Prostate gland (tissue), 2 donors: ENCODE measurements at regions not wholly inside any gene's neighbourhood (a gene's known extent, or its start where the extent isn't known, plus 50 kb on each side); places are given as distances from the start of the nearest gene placed in this dataset.

Experiments
- DNase-seq: peaks from one replicate; pipeline ENCODE4 v3.0.0-alpha.2; 2019; ENCODE audit warnings: low spot score
- H3K27ac ChIP-seq, 2 donors: fragments of 200-600 bp; sonication (generic); 2 replicates each; pipeline ENCODE4 v1.5.1; 2017 to 2019
- H3K27me3 ChIP-seq: fragments of 200-600 bp; sonication (generic); replicated peaks from 2 replicates; pipeline ENCODE4 v1.5.1; 2019; ENCODE audit not compliant: insufficient read depth
- H3K36me3 ChIP-seq, 2 donors: fragments of 200-600 bp; sonication (generic); 1 replicate in 1 of 2; 2 replicates in 1 of 2; pipeline versions ENCODE4 v1.5.1 to v1.8.1; 2017 to 2019
- H3K4me1 ChIP-seq: fragments of 200-600 bp; sonication (generic); replicated peaks from 2 replicates; pipeline ENCODE4 v1.5.1; 2019
- H3K4me3 ChIP-seq, 2 donors: fragments of 200-600 bp; sonication (generic); 2 replicates each; pipeline ENCODE4 v1.5.1; 2017 to 2019
- H3K9me3 ChIP-seq: fragments of 200-600 bp; sonication (generic); 2 replicates; pipeline ENCODE4 v1.5.1; 2017
- POLR2A ChIP-seq: fragments of 450-650 bp; IDR thresholded peaks from one replicate; pipeline ENCODE4 v1.6.1; 2016; ENCODE audit warnings: antibody characterized with exemption, mild to moderate bottlenecking
- POLR2AphosphoS5 ChIP-seq: sonication (generic); formaldehyde crosslinking; IDR thresholded peaks from one replicate; pipeline ENCODE4 v1.6.1; 2017; ENCODE audit warnings: antibody characterized with exemption
- WGBS: methylation state at CpG from one replicate; pipeline ENCODE4 v1.1.5; 2018; 5-methylcytosine and 5-hydroxymethylcytosine counted together
- intact Hi-C: fragments of 100-400 bp; cut with DNase I; formaldehyde crosslinking; loops from one replicate; pipeline ENCODE4 v1.14.2; 2022
- TF ChIP-seq, protein P1 (sequence below), 4 experiments: fragments of 200-600 bp in 2 of 4; fragments of 450-650 bp in 2 of 4; sonication (generic) in 2 of 4; IDR thresholded peaks; 1 replicate in 3 of 4; 2 replicates in 1 of 4; pipeline ENCODE4 v1.5.1; 2016 to 2019; ENCODE audit warnings: antibody characterized with exemption in 4 of 4, mild to moderate bottlenecking in 2 of 4, moderate library complexity in 2 of 4

DNA sequence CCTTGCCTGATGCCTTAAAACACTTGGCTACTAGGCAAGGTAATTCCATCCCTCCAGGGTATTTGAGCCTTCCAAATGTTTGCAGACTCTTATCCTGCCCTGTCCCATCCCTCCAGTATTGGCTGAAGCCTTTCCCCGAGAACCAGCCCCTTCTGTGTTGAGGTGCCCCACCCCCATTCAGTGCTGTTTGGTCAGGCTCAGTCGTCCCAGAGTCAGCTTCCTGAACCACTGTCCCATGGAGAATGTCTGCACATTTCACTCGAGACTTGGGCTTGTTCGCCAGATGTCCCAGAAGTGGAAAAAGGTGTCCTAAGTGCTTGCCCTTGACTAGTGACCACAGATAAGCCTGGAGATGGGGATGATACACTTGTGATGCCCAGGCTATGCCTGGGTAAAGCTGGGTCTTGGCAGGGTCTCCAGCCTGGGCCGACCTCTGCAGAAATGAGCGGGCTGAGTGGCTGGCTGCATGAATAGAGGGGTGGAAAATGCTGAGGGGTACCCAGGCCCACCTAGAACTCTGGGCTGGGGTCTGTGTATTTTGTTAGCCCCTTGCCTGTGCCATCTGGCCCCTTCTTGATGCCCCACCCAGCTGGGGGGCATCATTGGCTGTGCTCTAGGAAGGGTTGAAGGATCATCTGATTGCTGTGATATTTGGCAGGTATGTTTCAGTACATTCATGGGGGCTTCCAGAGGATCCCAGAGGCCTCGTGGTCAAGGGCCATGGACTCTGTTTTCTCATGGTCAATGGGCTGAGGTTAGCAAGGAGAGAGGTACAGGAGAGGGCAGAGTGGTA lies 178.4 kb downstream of the MACROH2A1 start:
- DNase-seq: no peak
- H3K4me3 ChIP-seq: no peak overlapping the region
- intact Hi-C loops: no loop called here

DNA sequence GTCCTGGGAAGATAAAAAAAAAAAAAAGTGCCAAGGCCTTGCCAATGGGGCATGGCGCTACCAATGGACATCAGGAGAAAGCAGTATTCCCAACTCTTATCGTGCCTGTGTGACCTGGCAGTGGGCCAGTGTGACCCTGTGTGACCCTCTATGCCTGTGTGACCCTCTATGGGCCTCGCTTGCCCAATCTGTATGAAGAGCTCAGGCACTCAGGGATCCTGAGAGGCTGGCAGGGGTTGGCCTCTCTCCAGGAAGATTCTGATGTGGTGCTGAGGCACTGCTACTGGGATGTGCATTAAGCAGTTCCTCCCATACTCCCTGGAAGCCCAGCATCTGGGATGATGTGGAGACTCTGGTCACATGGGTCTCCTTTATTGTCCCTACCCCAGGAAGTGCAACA lies 179.2 kb downstream of the MACROH2A1 start:
- Histone ChIP-seq H3K27ac (no peak overlapping the region), H3K9me3 (no peaks in the 10 kb centered on the region), H3K4me3 (no peak overlapping the region), H3K27me3 (no peaks in the 10 kb centered on the region), H3K4me1 (no peaks in the 10 kb centered on the region), H3K36me3 (no peaks in the 10 kb centered on the region)
- TF ChIP-seq POLR2A: no peak
- DNase-seq: no peak
- intact Hi-C loops: no loop called here
- 88% methylated on average over 3 of the region's 3 CpGs for WGBS

More for the DNA sequence above, 178.4 kb downstream of the MACROH2A1 start:
- Histone ChIP-seq H3K27me3 (no peaks in the 10 kb centered on the region), H3K9me3 (no peaks in the 10 kb centered on the region), H3K4me1 (no peaks in the 10 kb centered on the region), H3K36me3 (no peaks in the 10 kb centered on the region), H3K27ac (no peak overlapping the region)
- no peak for TF ChIP-seq POLR2A
- no peak for TF ChIP-seq POLR2AphosphoS5
- TF ChIP-seq, protein P1, sequence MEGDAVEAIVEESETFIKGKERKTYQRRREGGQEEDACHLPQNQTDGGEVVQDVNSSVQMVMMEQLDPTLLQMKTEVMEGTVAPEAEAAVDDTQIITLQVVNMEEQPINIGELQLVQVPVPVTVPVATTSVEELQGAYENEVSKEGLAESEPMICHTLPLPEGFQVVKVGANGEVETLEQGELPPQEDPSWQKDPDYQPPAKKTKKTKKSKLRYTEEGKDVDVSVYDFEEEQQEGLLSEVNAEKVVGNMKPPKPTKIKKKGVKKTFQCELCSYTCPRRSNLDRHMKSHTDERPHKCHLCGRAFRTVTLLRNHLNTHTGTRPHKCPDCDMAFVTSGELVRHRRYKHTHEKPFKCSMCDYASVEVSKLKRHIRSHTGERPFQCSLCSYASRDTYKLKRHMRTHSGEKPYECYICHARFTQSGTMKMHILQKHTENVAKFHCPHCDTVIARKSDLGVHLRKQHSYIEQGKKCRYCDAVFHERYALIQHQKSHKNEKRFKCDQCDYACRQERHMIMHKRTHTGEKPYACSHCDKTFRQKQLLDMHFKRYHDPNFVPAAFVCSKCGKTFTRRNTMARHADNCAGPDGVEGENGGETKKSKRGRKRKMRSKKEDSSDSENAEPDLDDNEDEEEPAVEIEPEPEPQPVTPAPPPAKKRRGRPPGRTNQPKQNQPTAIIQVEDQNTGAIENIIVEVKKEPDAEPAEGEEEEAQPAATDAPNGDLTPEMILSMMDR (IDR thresholded peaks at IDR 0.05): no peak
- WGBS: 96% methylated on average over 7 of the region's 7 CpGs

DNA sequence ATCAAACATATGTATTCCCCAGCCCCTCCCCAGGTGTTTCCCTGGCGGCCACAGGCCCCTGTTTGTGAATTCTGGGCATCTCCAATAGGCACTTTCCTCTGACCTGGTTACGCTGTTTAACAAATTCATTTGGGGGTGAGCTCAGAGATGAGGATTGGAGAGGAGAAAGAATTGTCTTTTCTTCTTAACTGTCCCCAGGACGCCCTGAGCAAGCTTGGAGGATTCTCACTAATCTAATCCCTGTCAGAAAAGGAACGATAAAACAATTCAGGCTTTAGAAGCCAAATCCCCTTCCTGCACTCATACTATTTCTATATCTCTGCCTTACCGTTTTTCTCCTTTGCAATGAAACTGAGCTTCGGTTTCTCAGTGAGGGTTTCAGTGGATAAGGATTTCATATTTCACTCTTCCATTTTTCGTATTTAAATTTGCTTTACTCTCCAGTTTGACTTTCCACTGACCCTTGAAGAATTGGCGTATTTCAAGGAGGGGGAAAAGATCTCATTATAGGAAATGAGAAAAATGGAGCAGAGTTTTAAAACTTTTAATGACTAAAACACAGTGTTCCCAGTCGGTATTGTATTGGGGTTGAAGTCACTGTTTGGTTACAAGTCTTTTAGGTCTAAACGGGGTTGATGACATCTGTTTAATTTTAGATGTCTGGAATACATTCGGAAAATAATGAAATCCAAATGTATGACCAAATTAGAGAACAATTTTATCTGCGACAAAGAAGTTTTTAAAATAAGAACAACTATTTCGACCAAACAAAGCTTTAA lies 180.1 kb downstream of the MACROH2A1 start:
- intact Hi-C loops: no loop called here
- Histone ChIP-seq H3K27me3 (no peaks in the 10 kb centered on the region), H3K9me3 (no peaks in the 10 kb centered on the region), H3K4me3 (no peak overlapping the region), H3K36me3 (no peaks in the 10 kb centered on the region), H3K27ac (no peak overlapping the region), H3K4me1 (no peaks in the 10 kb centered on the region)
- 72% methylated on average over 13 of the region's 13 CpGs for WGBS
- TF ChIP-seq, protein P1 (IDR thresholded peaks at IDR 0.05): no peak
- TF ChIP-seq POLR2A (no peak), POLR2AphosphoS5 (no peak)
- no peak for DNase-seq

DNA sequence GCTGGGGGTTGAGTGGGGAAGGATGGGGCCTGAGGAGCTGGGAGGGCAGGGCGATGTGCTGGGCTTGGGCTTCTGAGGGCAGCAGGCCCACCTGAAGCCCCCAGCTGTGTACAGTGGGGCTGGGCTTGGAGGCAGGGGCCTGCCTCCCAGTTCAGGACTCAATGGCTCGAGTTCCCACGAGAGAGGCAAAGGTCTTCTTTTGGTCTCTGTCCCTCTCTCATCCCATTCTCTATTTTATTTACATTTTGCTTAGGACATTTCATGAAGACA lies 180.6 kb downstream of the MACROH2A1 start:
- intact Hi-C loops: no loop called here

More for the DNA sequence above, 180.6 kb downstream of the MACROH2A1 start:
- Histone ChIP-seq H3K9me3 (no peaks in the 10 kb centered on the region), H3K27me3 (no peaks in the 10 kb centered on the region), H3K36me3 (no peaks in the 10 kb centered on the region), H3K27ac (no peak overlapping the region), H3K4me3 (no peak overlapping the region), H3K4me1 (no peaks in the 10 kb centered on the region)
- DNase-seq: no peak
- WGBS: 90% methylated on average over 3 of the region's 3 CpGs
- TF ChIP-seq POLR2A (no peak), POLR2AphosphoS5 (no peak)
- TF ChIP-seq, protein P1 (IDR thresholded peaks at IDR 0.05): no peak
